Astrocyte (in vitro differentiated cells and primary cell): ENCODE measurements at regions not wholly inside any gene's neighbourhood (a gene's known extent, or its start where the extent isn't known, plus 50 kb on each side); places are given as distances from the start of the nearest gene placed in this dataset.

Experiments
- CTCF ChIP-seq: IDR thresholded peaks from 2 replicates; pipeline ENCODE4 v1.5.1; 2011; ENCODE audit warnings: low read depth, mild to moderate bottlenecking, inconsistent platforms, low read length, moderate library complexity; ENCODE audit not compliant: insufficient read depth
- EZH2 ChIP-seq: IDR thresholded peaks from 2 replicates; pipeline ENCODE4 v1.6.1; 2012; ENCODE audit warnings: mild to moderate bottlenecking, low read length, inconsistent platforms; ENCODE audit not compliant: insufficient read depth

DNA sequence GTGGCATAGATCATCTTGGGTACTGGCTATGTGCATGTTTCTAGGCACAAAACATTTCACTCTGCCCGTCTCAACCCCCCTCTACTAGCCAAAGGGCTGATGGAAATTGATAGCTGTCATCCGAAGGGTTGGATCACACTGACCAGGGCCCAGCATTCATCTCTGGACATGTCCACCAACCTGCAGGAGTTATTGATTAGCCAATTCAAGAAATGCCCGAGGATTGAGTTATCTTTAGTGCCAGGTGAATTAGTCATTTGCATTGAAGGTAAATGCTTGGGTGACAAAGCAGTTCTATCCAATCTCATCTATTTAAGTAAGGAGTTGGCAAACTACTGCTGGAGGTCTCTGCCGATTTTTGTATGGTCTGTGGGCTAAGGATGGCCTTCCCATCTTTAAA is 80.1 kb downstream of the CD164 start:
- TF ChIP-seq CTCF (no peak), EZH2 (no peak)
